GM12873 (cell line): ENCODE measurements at regions not wholly inside any gene's neighbourhood (a gene's known extent, or its start where the extent isn't known, plus 50 kb on each side); places are given as distances from the start of the nearest gene placed in this dataset.

Experiments used
- CTCF ChIP-seq: IDR thresholded peaks from 2 replicates; pipeline ENCODE4 v1.5.1; 2012; ENCODE audit warnings: low read depth, mild to moderate bottlenecking, moderate library complexity, low read length, control low read depth; ENCODE audit not compliant: insufficient read depth; ENCODE audit errors: missing control alignments

GRCh38 chr20:40444516-40444915 is 244.5 kb downstream of the MAFB start:
- no peak for TF ChIP-seq CTCF

GRCh38 chr20:40443753-40444152 is 245.3 kb downstream of the MAFB start:
- TF ChIP-seq CTCF = no peak

- TF ChIP-seq CTCF = no peak
These were observed 246.7 kb downstream of the MAFB start for GRCh38 chr20:40442181-40442963.

GRCh38 chr20:40441771-40442170 is 247.3 kb downstream of the MAFB start:
- no peak for TF ChIP-seq CTCF

- TF ChIP-seq CTCF = no peak
These were observed 250.7 kb downstream of the MAFB start for GRCh38 chr20:40438161-40438830.

- no peak for TF ChIP-seq CTCF
These were observed 253.0 kb downstream of the MAFB start for GRCh38 chr20:40436011-40436410.

GRCh38 chr20:40435146-40435895 is 253.7 kb downstream of the MAFB start:
- TF ChIP-seq CTCF = no peak
